H1 (cell line): ENCODE measurements at regions not wholly inside any gene's neighbourhood (a gene's known extent, or its start where the extent isn't known, plus 50 kb on each side); places are given as distances from the start of the nearest gene placed in this dataset.

Experiments used
- CTCF ChIA-PET: fragments of 300-600 bp; sonication (Branson Sonifier 250); formaldehyde crosslinking; loops from one replicate; lab custom pipeline; 2021; ENCODE audit not compliant: partially characterized antibody; lab: Charles Lee
- POLR2A ChIA-PET: fragments of 300-600 bp; sonication (Branson Sonifier 250); formaldehyde crosslinking; loops from one replicate; lab custom pipeline; 2021; ENCODE audit warnings: inconsistent platforms; ENCODE audit not compliant: partially characterized antibody; lab: Charles Lee
- DNase-seq, 2 experiments: peaks; one replicate each; pipeline versions ENCODE4 v3.0.0 to v3.0.0-alpha.2; 2010 to 2022; ENCODE audit warnings: low spot score in 2 of 2, low read depth in 1 of 2, mixed read lengths in 1 of 2
- FAIRE-seq: peaks from 2 replicates; lab custom pipeline; 2011; peaks lifted over from hg19 to GRCh38; lab: Jason Lieb, UNC
- H2AFZ ChIP-seq: 2 replicates; pipeline ENCODE4 v1.8.1; 2012; ENCODE audit warnings: low read length, inconsistent platforms
- H2AK5ac ChIP-seq: 2 replicates; pipeline ENCODE4 v1.6.1; 2013; ENCODE audit warnings: low read depth, low read length
- H2BK120ac ChIP-seq: replicated peaks from 2 replicates; pipeline ENCODE3; 2013; ENCODE audit warnings: low read depth, low read length, inconsistent platforms
- H2BK12ac ChIP-seq: 2 replicates; pipeline ENCODE4 v1.6.1; 2013; ENCODE audit warnings: low read depth, low read length
- H2BK15ac ChIP-seq: 2 replicates; pipeline ENCODE4 v1.6.1; 2013; ENCODE audit warnings: low read length
- H2BK20ac ChIP-seq: 2 replicates; pipeline ENCODE4 v1.6.1; 2013; ENCODE audit warnings: low read length
- H2BK5ac ChIP-seq: 2 replicates; pipeline ENCODE4 v1.6.1; 2013; ENCODE audit warnings: low read depth, low read length
- H3K14ac ChIP-seq: 2 replicates; pipeline ENCODE4 v1.6.1; 2013; ENCODE audit warnings: inconsistent platforms; ENCODE audit not compliant: insufficient read length
- H3K18ac ChIP-seq: 2 replicates; pipeline ENCODE4 v1.6.1; 2013; ENCODE audit warnings: low read length; ENCODE audit errors: extremely low read depth
- H3K23ac ChIP-seq: 2 replicates; pipeline ENCODE4 v1.6.1; 2013; ENCODE audit warnings: inconsistent platforms; ENCODE audit not compliant: insufficient read length
- H3K23me2 ChIP-seq: 2 replicates; pipeline ENCODE4 v1.6.1; 2013; ENCODE audit warnings: low read depth, low read length
- H3K27ac ChIP-seq: 2 replicates; pipeline ENCODE4 v1.6.1; 2011; ENCODE audit warnings: low read depth, low read length, inconsistent platforms
- H3K27me3 ChIP-seq, 4 experiments: replicated peaks in 1 of 4; 1 replicate in 1 of 4; 2 replicates in 3 of 4; pipeline versions ENCODE4 v1.6.1 to v1.8.1; 2011 to 2013; ENCODE audit warnings: low read length in 3 of 4, mild to moderate bottlenecking in 3 of 4, inconsistent platforms in 2 of 4, mixed read lengths in 2 of 4, moderate library complexity in 1 of 4; ENCODE audit not compliant: control insufficient read depth in 3 of 4, insufficient read depth in 3 of 4; ENCODE audit errors: extremely low read depth in 1 of 4
- H3K36me3 ChIP-seq, 4 experiments: 2 replicates each; pipeline versions ENCODE4 v1.6.1 to v1.8.1; 2011 to 2013; ENCODE audit warnings: mild to moderate bottlenecking in 4 of 4, low read length in 3 of 4, moderate library complexity in 2 of 4, control low read depth in 1 of 4, inconsistent platforms in 1 of 4; ENCODE audit not compliant: insufficient read depth in 4 of 4, control insufficient read depth in 2 of 4
- H3K4ac ChIP-seq: replicated peaks from 2 replicates; pipeline ENCODE3; 2013; ENCODE audit warnings: low read length, low read depth, mixed read lengths, inconsistent platforms; ENCODE audit not compliant: insufficient read length
- H3K4me1 ChIP-seq, 4 experiments: replicated peaks in 1 of 4; 1 replicate in 1 of 4; 2 replicates in 3 of 4; pipeline versions ENCODE4 v1.6.1 to v1.8.1; 2011 to 2013; ENCODE audit warnings: low read length in 3 of 4, inconsistent platforms in 2 of 4, mixed read lengths in 1 of 4; ENCODE audit not compliant: insufficient read depth in 4 of 4, control insufficient read depth in 3 of 4
- H3K4me2 ChIP-seq, 2 experiments: 2 replicates each; pipeline versions ENCODE4 v1.6.1 to v1.8.1; 2011 to 2013; ENCODE audit warnings: low read depth in 2 of 2, low read length in 2 of 2, control low read depth in 1 of 2, inconsistent platforms in 1 of 2, mild to moderate bottlenecking in 1 of 2; ENCODE audit not compliant: insufficient read depth in 1 of 2
- H3K4me3 ChIP-seq, 4 experiments: fragments of 200-600, 300-600 bp in 1 of 4; sonication (generic), shearing (Covaris generic), sonication (Bioruptor Twin) in 1 of 4; 2 replicates each; pipeline versions ENCODE4 v1.5.1 to v1.8.1; 2011 to 2016; ENCODE audit warnings: low read length in 4 of 4, low read depth in 3 of 4, control low read depth in 2 of 4, inconsistent platforms in 2 of 4, mild to moderate bottlenecking in 2 of 4, mixed read lengths in 1 of 4, moderate library complexity in 1 of 4; ENCODE audit not compliant: insufficient read depth in 2 of 4; ENCODE audit errors: extremely low read depth in 1 of 4
- H3K56ac ChIP-seq: replicated peaks from 2 replicates; pipeline ENCODE3; 2013; ENCODE audit warnings: low read depth, mild to moderate bottlenecking, mixed read lengths, low read length, inconsistent platforms; ENCODE audit not compliant: insufficient read length
- H3K79me1 ChIP-seq: 2 replicates; pipeline ENCODE4 v1.6.1; 2013; ENCODE audit warnings: low read depth, low read length, control low read depth
- H3K79me2 ChIP-seq, 2 experiments: 2 replicates each; pipeline versions ENCODE4 v1.6.1 to v1.8.1; 2012 to 2013; ENCODE audit warnings: low read length in 2 of 2, mild to moderate bottlenecking in 2 of 2, inconsistent platforms in 1 of 2; ENCODE audit not compliant: insufficient read depth in 2 of 2, control insufficient read depth in 1 of 2
- H3K9ac ChIP-seq, 4 experiments: replicated peaks in 1 of 4; 1 replicate in 1 of 4; 2 replicates in 3 of 4; pipeline versions ENCODE4 v1.6.1 to v1.8.1; 2011 to 2013; ENCODE audit warnings: low read depth in 3 of 4, low read length in 3 of 4, control low read depth in 2 of 4, mild to moderate bottlenecking in 2 of 4, moderate library complexity in 2 of 4, inconsistent platforms in 1 of 4; ENCODE audit errors: extremely low read depth in 1 of 4
- H3K9me3 ChIP-seq, 2 experiments: 2 replicates each; pipeline versions ENCODE4 v1.6.1 to v1.8.1; 2012 to 2013; ENCODE audit warnings: mild to moderate bottlenecking in 2 of 2, moderate library complexity in 2 of 2, control low read depth in 1 of 2, inconsistent platforms in 1 of 2, low read depth in 1 of 2, low read length in 1 of 2, mixed read lengths in 1 of 2; ENCODE audit not compliant: insufficient read depth in 2 of 2
- H4K20me1 ChIP-seq, 2 experiments: replicated peaks in 1 of 2; 2 replicates each; pipeline versions ENCODE3 to v1.8.1; 2011 to 2013; ENCODE audit warnings: inconsistent platforms in 2 of 2, low read length in 2 of 2, mild to moderate bottlenecking in 1 of 2; ENCODE audit not compliant: insufficient read depth in 2 of 2, control insufficient read depth in 1 of 2
- H4K5ac ChIP-seq: 2 replicates; pipeline ENCODE4 v1.6.1; 2013; ENCODE audit warnings: low read length, low read depth, mixed read lengths, inconsistent platforms; ENCODE audit not compliant: insufficient read length
- H4K8ac ChIP-seq: 2 replicates; pipeline ENCODE4 v1.8.0; 2013; ENCODE audit warnings: mild to moderate bottlenecking, moderate library complexity, low read length, inconsistent platforms; ENCODE audit not compliant: insufficient read depth; ENCODE audit errors: extremely low read depth
- H4K91ac ChIP-seq: replicated peaks from 2 replicates; pipeline ENCODE3; 2013; ENCODE audit warnings: low read length, mixed read lengths, inconsistent platforms; ENCODE audit not compliant: insufficient read length
- CTCF ChIP-seq, 3 experiments: IDR thresholded peaks; 1 replicate in 2 of 3; 2 replicates in 1 of 3; pipeline versions ENCODE4 v1.5.1 to v1.6.1; 2011; ENCODE audit warnings: low read length in 3 of 3, mild to moderate bottlenecking in 3 of 3, inconsistent platforms in 2 of 3, low read depth in 1 of 3, moderate library complexity in 1 of 3; ENCODE audit not compliant: insufficient read depth in 1 of 3; ENCODE audit errors: control extremely low read depth in 1 of 3
- EGR1 ChIP-seq: IDR thresholded peaks from 2 replicates; pipeline ENCODE4 v1.6.1; 2011; ENCODE audit warnings: low read depth, low read length, borderline replicate concordance
- MAX ChIP-seq: IDR thresholded peaks from 2 replicates; pipeline ENCODE4 v1.6.1; 2012; ENCODE audit warnings: inconsistent platforms
- NANOG ChIP-seq: IDR thresholded peaks from 2 replicates; pipeline ENCODE4 v1.6.1; 2011; ENCODE audit warnings: low read length, low read depth, mild to moderate bottlenecking, inconsistent platforms; ENCODE audit not compliant: insufficient read depth, poor library complexity, severe bottlenecking
- POLR2AphosphoS5 ChIP-seq: IDR thresholded peaks from 2 replicates; pipeline ENCODE4 v1.6.1; 2011; ENCODE audit warnings: low read depth, low read length
- SAP30 ChIP-seq: fragments of 300-600 bp; sonication (generic); IDR thresholded peaks from 2 replicates; pipeline ENCODE4 v1.7.1; 2012; ENCODE audit warnings: low read length, moderate library complexity, mild to moderate bottlenecking, inconsistent platforms; ENCODE audit not compliant: insufficient read depth, insufficient replicate concordance
- SIRT6 ChIP-seq: IDR thresholded peaks from one replicate; pipeline ENCODE4 v1.7.1; 2012; ENCODE audit warnings: low read length, inconsistent platforms
- SUZ12 ChIP-seq: fragments of 200-600 bp; sonication (generic); IDR thresholded peaks from 2 replicates; pipeline ENCODE4 v1.6.1; 2012; ENCODE audit warnings: mild to moderate bottlenecking, inconsistent platforms, low read length, moderate library complexity, mixed read lengths
- TBP ChIP-seq: IDR thresholded peaks from 2 replicates; pipeline ENCODE4 v1.6.1; 2011; ENCODE audit warnings: low read depth, low read length, improper control_type of control experiment
- ZNF274 ChIP-seq: IDR thresholded peaks from 2 replicates; pipeline ENCODE4 v1.7.0; 2012; ENCODE audit warnings: low read length, borderline replicate concordance; ENCODE audit errors: extremely low read depth
- WGBS, 2 experiments: shearing (Covaris generic) in 1 of 2; methylation state at CpG; one replicate each; pipeline versions ENCODE4 v1.1.6 to v1.1.7; 2013 to 2015; ENCODE audit warnings: low lambda C conversion rate in 2 of 2, mixed read lengths in 2 of 2, inconsistent platforms in 1 of 2, low coverage in 1 of 2, missing lambda C conversion rate in 1 of 2; ENCODE audit not compliant: insufficient replicate concordance in 2 of 2, insufficient coverage in 1 of 2, insufficient read length in 1 of 2; ENCODE audit errors: extremely low coverage in 1 of 2, missing lambda C conversion rate in 1 of 2; 5-methylcytosine and 5-hydroxymethylcytosine counted together

DNA sequence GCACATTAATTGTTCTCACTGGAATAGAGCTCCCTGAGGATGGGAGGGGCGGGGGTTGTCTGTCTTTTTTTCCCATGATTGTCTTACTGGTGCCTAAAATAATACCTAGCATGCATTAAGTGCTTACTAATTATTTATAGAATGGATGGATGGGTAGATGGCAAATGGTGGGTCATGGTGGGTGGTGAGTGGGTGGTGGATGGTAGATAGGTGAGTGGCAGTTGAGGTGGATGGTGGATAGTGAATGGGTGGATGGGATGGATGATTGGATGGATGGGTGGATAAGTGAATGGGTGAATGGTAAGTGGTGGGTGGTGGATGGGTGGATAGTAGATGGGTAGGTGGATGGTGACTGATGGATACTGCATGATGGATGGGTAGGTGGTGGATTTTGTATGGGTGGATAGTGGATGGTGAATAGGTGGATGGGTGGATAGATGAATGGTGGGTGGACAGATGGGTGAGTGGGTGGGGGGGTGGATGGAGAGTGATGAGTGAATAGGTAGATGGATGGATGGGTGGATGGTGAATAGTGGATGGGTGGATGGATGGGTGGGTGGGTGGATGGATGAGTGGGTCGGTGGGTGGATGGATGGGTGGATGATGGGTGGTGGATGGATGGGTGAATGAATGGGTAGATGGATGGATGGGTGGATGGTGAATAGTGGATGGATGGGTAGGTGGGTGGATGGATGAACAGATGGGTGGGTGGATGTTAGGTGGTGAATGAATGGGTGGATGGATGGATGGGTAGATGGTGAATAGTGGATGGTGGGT, 51.6 kb downstream of the RBFOX3 start:
- H2BK12ac ChIP-seq = no peak overlapping the region
- no peak overlapping the region for H2BK5ac ChIP-seq
- H4K91ac ChIP-seq = no peak overlapping the region
- no peak overlapping the region for H3K18ac ChIP-seq
- H3K23me2 ChIP-seq = peaks cover 15% of the 10 kb centered on the region; the same call in 1 of the 2 replicates
- FAIRE-seq (no peak), DNase-seq (no peak)
- H3K79me2 ChIP-seq = no peaks in the 10 kb centered on the region
- no peak overlapping the region; the same call in 1 of the 2 replicates for H4K8ac ChIP-seq
- no peak overlapping the region for H3K27ac ChIP-seq
- no peak overlapping the region for H2BK20ac ChIP-seq
- no peaks in the 10 kb centered on the region; a peak in 1 of 7 replicates for H3K27me3 ChIP-seq
- ChIA-PET CTCF (interaction anchor here (1.5 to 2.6 kb wide), 2 partner anchors 16 to 54 kb away, joined by 3 to 9 read pairs; no protein-coding TSS in a partner anchor), POLR2A (no interaction called here)
- no peaks in the 10 kb centered on the region for H3K79me1 ChIP-seq
- no peak overlapping the region for H3K9ac ChIP-seq
- H3K4me1 ChIP-seq = no peaks in the 10 kb centered on the region; a peak in 1 of 7 replicates
- no peaks in the 10 kb centered on the region; a peak in 1 of 4 replicates for H3K9me3 ChIP-seq
- H3K36me3 ChIP-seq = no peaks in the 10 kb centered on the region
- H3K4ac ChIP-seq = no peak overlapping the region
- H3K56ac ChIP-seq = no peak overlapping the region
- H4K20me1 ChIP-seq = peaks cover 0 to 4% of the 10 kb centered on the region in 2 experiments
- WGBS, 2 experiments = 75% methylated on average over 1 of the region's 2 CpGs; no CpG with 5 or more reads in 1 of the 2 experiments
- no peak overlapping the region for H3K23ac ChIP-seq
- no peak overlapping the region for H4K5ac ChIP-seq
- H3K4me2 ChIP-seq = no peak overlapping the region
- H2BK120ac ChIP-seq = no peak overlapping the region
- no peak overlapping the region for H2AK5ac ChIP-seq
- H3K4me3 ChIP-seq = no peak overlapping the region
- H2BK15ac ChIP-seq = no peak overlapping the region
- H3K14ac ChIP-seq = no peak overlapping the region
- no peak overlapping the region for H2AFZ ChIP-seq
- TF ChIP-seq SIRT6 = no peak
- TF ChIP-seq CTCF (IDR thresholded peaks at IDR 0.05; ENCODE audit: control extremely low read depth in 1 of 3, insufficient read depth in 1 of 3, low read depth in 1 of 3, low read length in 3 of 3) = no peak
- no peak for TF ChIP-seq SUZ12
- TF ChIP-seq MAX = no peak
- no peak for TF ChIP-seq TBP
- no peak for TF ChIP-seq ZNF274
- TF ChIP-seq SAP30 = no peak
- no peak for TF ChIP-seq POLR2AphosphoS5
- TF ChIP-seq EGR1 = no peak
- TF ChIP-seq NANOG = no peak
